ENCODE measurements at regions not wholly inside any gene's neighbourhood (a gene's known extent, or its start where the extent isn't known, plus 50 kb on each side); places are given as distances from the start of the nearest gene placed in this dataset.

DNA sequence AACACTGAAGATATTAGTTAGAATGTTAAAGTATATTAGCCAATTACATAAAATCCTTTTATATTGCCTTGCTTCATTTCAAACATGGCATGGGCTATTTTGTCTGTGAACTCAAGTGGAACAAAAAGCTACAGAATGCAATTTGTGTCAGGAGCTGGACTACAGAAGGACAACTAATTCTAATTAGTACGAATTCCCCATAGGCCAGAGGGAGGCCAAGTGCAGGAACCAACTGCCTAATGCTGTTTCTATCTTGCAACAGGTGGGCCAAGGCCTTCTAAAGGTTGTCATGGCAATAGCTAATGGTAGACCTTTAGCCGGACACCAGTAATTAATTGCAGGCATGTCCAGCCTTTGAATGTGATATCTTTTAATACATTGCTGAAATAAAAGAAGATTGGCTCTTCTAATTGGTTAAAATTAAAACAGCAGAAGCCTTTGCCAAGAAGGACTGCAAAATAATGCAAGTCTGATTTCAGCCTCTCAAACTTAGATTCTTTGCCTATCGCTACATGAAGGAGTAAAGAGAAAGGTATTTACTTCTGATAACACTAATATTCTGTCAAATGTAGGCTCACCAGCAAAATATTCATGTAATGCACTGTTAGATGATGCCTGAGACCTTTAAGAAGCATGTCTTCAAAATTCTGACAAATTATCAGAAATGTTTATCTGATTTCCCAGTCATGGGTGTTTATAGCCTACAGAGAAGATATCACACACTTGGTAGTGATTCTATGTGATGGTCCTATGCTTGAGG lies 232.1 kb downstream of the LMO4 start:
- Mint-ChIP-seq H3K36me3 (ENCODE audit: low read depth) (no peaks in the 10 kb centered on the region), H3K27ac (no peak overlapping the region), H3K4me3 (no peak overlapping the region), H3K27me3 (ENCODE audit: low read depth) (no peaks in the 10 kb centered on the region), H3K9me3 (no peaks in the 10 kb centered on the region), H3K4me1 (peaks cover 5% of the 10 kb centered on the region)
- TF ChIP-seq, protein P1, sequence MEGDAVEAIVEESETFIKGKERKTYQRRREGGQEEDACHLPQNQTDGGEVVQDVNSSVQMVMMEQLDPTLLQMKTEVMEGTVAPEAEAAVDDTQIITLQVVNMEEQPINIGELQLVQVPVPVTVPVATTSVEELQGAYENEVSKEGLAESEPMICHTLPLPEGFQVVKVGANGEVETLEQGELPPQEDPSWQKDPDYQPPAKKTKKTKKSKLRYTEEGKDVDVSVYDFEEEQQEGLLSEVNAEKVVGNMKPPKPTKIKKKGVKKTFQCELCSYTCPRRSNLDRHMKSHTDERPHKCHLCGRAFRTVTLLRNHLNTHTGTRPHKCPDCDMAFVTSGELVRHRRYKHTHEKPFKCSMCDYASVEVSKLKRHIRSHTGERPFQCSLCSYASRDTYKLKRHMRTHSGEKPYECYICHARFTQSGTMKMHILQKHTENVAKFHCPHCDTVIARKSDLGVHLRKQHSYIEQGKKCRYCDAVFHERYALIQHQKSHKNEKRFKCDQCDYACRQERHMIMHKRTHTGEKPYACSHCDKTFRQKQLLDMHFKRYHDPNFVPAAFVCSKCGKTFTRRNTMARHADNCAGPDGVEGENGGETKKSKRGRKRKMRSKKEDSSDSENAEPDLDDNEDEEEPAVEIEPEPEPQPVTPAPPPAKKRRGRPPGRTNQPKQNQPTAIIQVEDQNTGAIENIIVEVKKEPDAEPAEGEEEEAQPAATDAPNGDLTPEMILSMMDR (IDR thresholded peaks at IDR 0.05; ENCODE audit: unreplicated experiment in 3 of 3), result no peak

DNA sequence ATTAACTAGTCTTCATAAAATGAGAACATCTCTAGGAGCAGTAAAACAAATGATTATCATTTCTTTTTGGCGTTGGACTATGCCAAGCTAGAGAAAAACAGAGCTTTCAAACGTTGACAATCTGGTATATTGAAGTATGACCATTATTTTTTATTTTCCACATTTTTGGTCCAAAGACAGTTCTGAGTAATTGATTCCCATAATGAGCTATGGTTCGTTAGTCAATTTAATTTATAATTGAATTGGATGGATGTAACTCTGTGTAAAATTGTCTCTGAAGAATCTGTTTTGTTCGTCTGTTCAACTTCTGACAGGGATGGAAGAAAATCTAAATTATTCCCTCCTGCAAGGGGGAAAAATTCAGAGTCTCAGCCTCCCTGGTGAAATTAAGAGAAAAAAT lies 234.5 kb downstream of the LMO4 start:
- no peaks in the 10 kb centered on the region for H3K36me3 Mint-ChIP-seq (ENCODE audit: low read depth)
- no peaks in the 10 kb centered on the region for H3K27me3 Mint-ChIP-seq (ENCODE audit: low read depth)
- peaks cover 13% of the 10 kb centered on the region for H3K4me1 Mint-ChIP-seq
- TF ChIP-seq, protein P1 (IDR thresholded peaks at IDR 0.05; ENCODE audit: unreplicated experiment in 3 of 3), result no peak
- no peak overlapping the region for H3K4me3 Mint-ChIP-seq
- H3K27ac Mint-ChIP-seq, result no peak overlapping the region
- no peaks in the 10 kb centered on the region for H3K9me3 Mint-ChIP-seq

DNA sequence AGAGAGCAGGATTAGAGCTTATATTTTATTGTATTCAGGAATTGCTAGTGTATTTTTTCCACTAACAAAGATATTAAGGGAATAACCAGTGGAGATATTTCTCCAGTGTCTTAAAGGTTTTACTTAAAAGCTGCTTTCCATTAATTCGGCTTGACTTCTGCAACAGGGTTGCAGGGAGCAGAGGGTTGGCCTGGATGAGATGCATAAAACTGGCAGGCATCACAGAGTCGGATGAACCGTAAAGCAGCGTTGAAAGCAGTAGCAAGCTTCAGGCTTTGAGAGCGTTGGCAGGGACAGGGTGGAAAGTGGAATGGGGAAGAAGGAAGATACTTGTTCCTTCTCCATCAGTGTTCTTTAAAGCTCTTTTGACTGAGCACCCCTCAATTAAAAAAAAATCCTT lies 237.2 kb downstream of the LMO4 start:
- Mint-ChIP-seq H3K4me1 (peaks cover 14% of the 10 kb centered on the region), H3K9me3 (no peaks in the 10 kb centered on the region)

DNA sequence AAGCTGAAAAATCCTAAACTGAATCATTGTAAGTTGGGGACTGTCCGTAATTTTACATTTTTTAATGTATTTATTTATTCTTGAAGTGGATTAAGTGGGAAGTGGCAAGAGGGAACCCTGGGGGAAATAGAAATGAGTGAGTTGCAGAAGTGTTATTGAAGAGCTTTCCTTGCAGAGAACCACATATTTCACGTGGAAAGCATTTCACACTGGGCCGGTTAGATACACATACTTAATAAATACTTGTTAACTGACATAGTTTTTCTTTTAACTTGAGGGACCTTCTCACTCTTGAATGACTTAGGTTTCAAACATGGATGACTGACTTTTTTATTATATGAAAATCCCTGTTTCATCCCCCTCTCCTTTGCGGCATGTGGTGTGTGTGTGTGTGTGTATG lies 239.3 kb downstream of the LMO4 start:
- Mint-ChIP-seq H3K36me3 (ENCODE audit: low read depth) (no peaks in the 10 kb centered on the region), H3K4me1 (peaks cover 14% of the 10 kb centered on the region), H3K9me3 (no peaks in the 10 kb centered on the region), H3K4me3 (no peak overlapping the region), H3K27ac (peak overlapping the region; percentile 14 to 35 (median 34)), H3K27me3 (ENCODE audit: low read depth) (no peaks in the 10 kb centered on the region)
- TF ChIP-seq, protein P1 (IDR thresholded peaks at IDR 0.05; ENCODE audit: unreplicated experiment in 3 of 3), result no peak

More for the DNA sequence above, 237.2 kb downstream of the LMO4 start:
- no peaks in the 10 kb centered on the region for H3K27me3 Mint-ChIP-seq (ENCODE audit: low read depth)
- TF ChIP-seq, protein P1 (IDR thresholded peaks at IDR 0.05; ENCODE audit: unreplicated experiment in 3 of 3), result no peak
- no peaks in the 10 kb centered on the region for H3K36me3 Mint-ChIP-seq (ENCODE audit: low read depth)
- H3K4me3 Mint-ChIP-seq, result no peak overlapping the region
- no peak overlapping the region for H3K27ac Mint-ChIP-seq

DNA sequence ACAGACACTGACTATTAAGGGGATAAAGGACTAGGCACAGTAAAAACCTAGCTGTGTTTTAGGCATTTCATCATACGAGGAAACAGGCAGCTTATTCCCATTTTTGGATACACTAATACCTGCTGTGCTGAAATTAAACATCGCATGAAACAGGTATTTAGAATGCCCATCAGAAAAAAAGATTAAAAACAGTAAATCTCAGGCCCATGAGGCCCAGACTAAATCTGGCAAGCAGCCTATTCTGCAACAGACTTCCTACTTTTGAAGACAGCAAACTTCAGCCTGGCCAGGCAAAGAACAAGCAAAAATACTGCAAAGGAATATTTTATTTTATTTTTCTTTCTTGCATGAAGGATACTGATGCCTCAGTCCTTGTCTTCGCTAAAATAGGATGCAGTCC lies 240.2 kb downstream of the LMO4 start:
- Mint-ChIP-seq H3K4me1 (peaks cover 14% of the 10 kb centered on the region), H3K36me3 (ENCODE audit: low read depth) (no peaks in the 10 kb centered on the region)
- TF ChIP-seq, protein P1 (IDR thresholded peaks at IDR 0.05; ENCODE audit: unreplicated experiment in 3 of 3), result no peak

DNA sequence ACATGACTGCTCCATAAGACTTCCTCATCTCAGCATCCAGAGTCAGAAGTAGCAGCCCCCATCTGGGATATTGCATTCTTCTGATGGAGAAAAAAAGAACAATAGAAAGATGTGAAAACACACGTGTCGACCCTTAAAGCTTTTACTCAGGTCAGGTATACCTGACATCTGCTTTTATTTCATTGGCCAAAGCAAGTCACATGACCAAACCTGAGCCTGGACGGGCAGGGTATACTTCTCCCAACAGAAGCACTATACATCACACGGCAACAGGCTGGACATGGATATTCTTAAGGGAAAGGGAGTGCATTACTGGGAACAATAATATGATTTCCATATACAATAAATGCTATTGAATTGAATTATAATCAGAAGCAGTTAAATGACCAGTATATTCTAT lies 243.3 kb downstream of the LMO4 start:
- Mint-ChIP-seq H3K27me3 (ENCODE audit: low read depth) (no peaks in the 10 kb centered on the region), H3K27ac (no peak overlapping the region), H3K36me3 (ENCODE audit: low read depth) (no peaks in the 10 kb centered on the region), H3K4me3 (no peak overlapping the region), H3K4me1 (peaks cover 14% of the 10 kb centered on the region), H3K9me3 (no peaks in the 10 kb centered on the region)
- TF ChIP-seq, protein P1 (IDR thresholded peaks at IDR 0.05; ENCODE audit: unreplicated experiment in 3 of 3), result no peak

More for the DNA sequence above, 240.2 kb downstream of the LMO4 start:
- Mint-ChIP-seq H3K27ac (peak overlapping the region; percentile 14 to 58 (median 23)), H3K9me3 (no peaks in the 10 kb centered on the region), H3K27me3 (ENCODE audit: low read depth) (no peaks in the 10 kb centered on the region), H3K4me3 (no peak overlapping the region)

Measured in nephron (organoid).